ENCODE measurements at regions not wholly inside any gene's neighbourhood (a gene's known extent, or its start where the extent isn't known, plus 50 kb on each side); places are given as distances from the start of the nearest gene placed in this dataset.

- no peaks in the 10 kb centered on the region for H3K9me2 ChIP-seq
- no peak overlapping the region for H2AFZ ChIP-seq (ENCODE audit: low read depth)
- DNase-seq, result no peak
- H3K9me3 ChIP-seq, result no peaks in the 10 kb centered on the region
- 3% methylated on average over 6 of the region's 6 CpGs for WGBS (ENCODE audit: low lambda C conversion rate)
- TF ChIP-seq GABPA (IDR thresholded peaks at IDR 0.05; ENCODE audit: low read depth), result no peak
- TF ChIP-seq CHD2 (IDR thresholded peaks at IDR 0.05; ENCODE audit: low read length, partially characterized antibody), result no peak
- TF ChIP-seq IRF3 (IDR thresholded peaks at IDR 0.05; ENCODE audit: low read depth, low read length), result no peak
- no peak for TF ChIP-seq EZH2phosphoT487 (IDR thresholded peaks at IDR 0.05; ENCODE audit: borderline replicate concordance, low read depth)
- TF ChIP-seq USF2 (IDR thresholded peaks at IDR 0.05; ENCODE audit: borderline replicate concordance, low read depth, low read length), result no peak
- no peak for TF ChIP-seq CTCF (IDR thresholded peaks at IDR 0.05)
- no peak for TF ChIP-seq TEAD4 (IDR thresholded peaks at IDR 0.05; ENCODE audit: borderline replicate concordance, insufficient read depth)
- TF ChIP-seq MEF2A (IDR thresholded peaks at IDR 0.05; ENCODE audit: borderline replicate concordance, low read depth), result no peak
- no peak for TF ChIP-seq SMC3 (IDR thresholded peaks at IDR 0.05; ENCODE audit: low read depth, low read length)
- no peak for TF ChIP-seq FOXM1 (IDR thresholded peaks at IDR 0.05; ENCODE audit: low read depth)
- no peak for TF ChIP-seq YY1 (IDR thresholded peaks at IDR 0.05; ENCODE audit: low read depth)
- H3K4me2 ChIP-seq, result no peak overlapping the region
- H3K27me3 ChIP-seq (ENCODE audit: insufficient read depth), result no peaks in the 10 kb centered on the region
- no peaks in the 10 kb centered on the region for H3K79me2 ChIP-seq (ENCODE audit: insufficient read depth)
- no peaks in the 10 kb centered on the region for H3F3A ChIP-seq (replicated peaks; ENCODE audit: insufficient read depth)
- H3K4me1 ChIP-seq (ENCODE audit: control insufficient read depth in 1 of 2, insufficient read depth in 2 of 2, low read depth in 1 of 2, low read length in 1 of 2), result no peaks in the 10 kb centered on the region
- H3K36me3 ChIP-seq (replicated peaks in 1 of 2; ENCODE audit: control insufficient read depth in 1 of 2, insufficient read depth in 2 of 2, low read length in 1 of 2), result no peaks in the 10 kb centered on the region
- H3K4me3 ChIP-seq (ENCODE audit: low read depth in 2 of 2, low read length in 1 of 2), result no peak overlapping the region
- H4K20me1 ChIP-seq (ENCODE audit: insufficient read depth), result no peaks in the 10 kb centered on the region
- no peak overlapping the region for H3K27ac ChIP-seq (ENCODE audit: low read depth in 2 of 2, low read length in 1 of 2)
- H3K9ac ChIP-seq, result no peak overlapping the region
- ChIA-PET POLR2A (no interaction called here), CTCF (no interaction called here)
Measured at GRCh38 chr21:14718951-14719350, 172.8 kb upstream of the SAMSN1 start.

GRCh38 chr21:14716761-14717396, 170.8 kb upstream of the SAMSN1 start:
- H3K4me2 ChIP-seq, result no peak overlapping the region
- no peak overlapping the region for H3K9ac ChIP-seq
- no peaks in the 10 kb centered on the region for H3K9me3 ChIP-seq
- H3K4me3 ChIP-seq (ENCODE audit: low read depth in 2 of 2, low read length in 1 of 2), result no peak overlapping the region
- no peak overlapping the region for H3K27ac ChIP-seq (ENCODE audit: low read depth in 2 of 2, low read length in 1 of 2)
- ChIA-PET POLR2A (no interaction called here), CTCF (interaction anchor here (1.0 kb wide), 1 partner anchor 10 kb away, joined by 3 read pairs; no protein-coding TSS in a partner anchor)
- H3F3A ChIP-seq (replicated peaks; ENCODE audit: insufficient read depth), result no peaks in the 10 kb centered on the region
- H4K20me1 ChIP-seq (ENCODE audit: insufficient read depth), result no peaks in the 10 kb centered on the region
- H3K36me3 ChIP-seq (replicated peaks in 1 of 2; ENCODE audit: control insufficient read depth in 1 of 2, insufficient read depth in 2 of 2, low read length in 1 of 2), result no peaks in the 10 kb centered on the region
- TF ChIP-seq FOXM1 (IDR thresholded peaks at IDR 0.05; ENCODE audit: low read depth) (no peak), TEAD4 (IDR thresholded peaks at IDR 0.05; ENCODE audit: borderline replicate concordance, insufficient read depth) (no peak), RAD21 (IDR thresholded peaks at IDR 0.05; ENCODE audit: low read length) (no peak), RXRA (IDR thresholded peaks at IDR 0.05; ENCODE audit: borderline replicate concordance, low read depth) (no peak), RFX5 (IDR thresholded peaks at IDR 0.05; ENCODE audit: low read length) (no peak)
- DNase-seq, result no peak
- no peaks in the 10 kb centered on the region for H3K79me2 ChIP-seq (ENCODE audit: insufficient read depth)
- H2AFZ ChIP-seq (ENCODE audit: low read depth), result no peak overlapping the region
- no peaks in the 10 kb centered on the region for H3K27me3 ChIP-seq (ENCODE audit: insufficient read depth)
- no peaks in the 10 kb centered on the region for H3K4me1 ChIP-seq (ENCODE audit: control insufficient read depth in 1 of 2, insufficient read depth in 2 of 2, low read depth in 1 of 2, low read length in 1 of 2)
- 4% methylated on average over 3 of the region's 3 CpGs for WGBS (ENCODE audit: low lambda C conversion rate)
- H3K9me2 ChIP-seq, result no peaks in the 10 kb centered on the region

Data from SK-N-SH (cell line).